GM19452 (cell line): ENCODE measurements at regions not wholly inside any gene's neighbourhood (a gene's known extent, or its start where the extent isn't known, plus 50 kb on each side); places are given as distances from the start of the nearest gene placed in this dataset.

Experiments
- ATAC-seq: cut with Tn5 transposase; IDR thresholded peaks from one replicate; pipeline ENCODE4 v1.9.1; 2021; ENCODE audit not compliant: unreplicated experiment

GRCh38 chr22:49255741-49256318, 571.8 kb downstream of the BRD1 start:
- no peak for ATAC-seq

GRCh38 chr22:49255154-49255553, 572.5 kb downstream of the BRD1 start:
- ATAC-seq, result no peak

- ATAC-seq, result no peak
These were observed 574.0 kb downstream of the BRD1 start for GRCh38 chr22:49253656-49254055.

- ATAC-seq, result no peak
These were observed 576.3 kb downstream of the BRD1 start for GRCh38 chr22:49251371-49251770.

- no peak for ATAC-seq
These were observed 580.3 kb downstream of the BRD1 start for GRCh38 chr22:49247194-49247924.

- ATAC-seq, result no peak
These were observed 582.9 kb downstream of the BRD1 start for GRCh38 chr22:49244466-49245420.

- ATAC-seq, result no peak
These were observed 583.7 kb downstream of the BRD1 start for GRCh38 chr22:49243965-49244364.

- no peak for ATAC-seq
These were observed 584.3 kb downstream of the BRD1 start for GRCh38 chr22:49243335-49243734.

GRCh38 chr22:49242480-49242879, 585.2 kb downstream of the BRD1 start:
- no peak for ATAC-seq

- no peak for ATAC-seq
These were observed 586.4 kb downstream of the BRD1 start for GRCh38 chr22:49241174-49241851.

- no peak for ATAC-seq
These were observed 587.2 kb downstream of the BRD1 start for GRCh38 chr22:49240472-49240871.

- ATAC-seq, result no peak
These were observed 587.7 kb downstream of the BRD1 start for GRCh38 chr22:49240016-49240380.

GRCh38 chr22:49239264-49240015, 588.2 kb downstream of the BRD1 start:
- no peak for ATAC-seq

GRCh38 chr22:49238181-49239141, 589.2 kb downstream of the BRD1 start:
- no peak for ATAC-seq

GRCh38 chr22:49237703-49238102, 590.0 kb downstream of the BRD1 start:
- ATAC-seq, result no peak

- no peak for ATAC-seq
These were observed 590.4 kb downstream of the BRD1 start for GRCh38 chr22:49237279-49237678.

GRCh38 chr22:49236541-49237075, 591.1 kb downstream of the BRD1 start:
- no peak for ATAC-seq

- no peak for ATAC-seq
These were observed 592.0 kb downstream of the BRD1 start for GRCh38 chr22:49235463-49236300.
